HEK293T (cell line): ENCODE measurements at regions not wholly inside any gene's neighbourhood (a gene's known extent, or its start where the extent isn't known, plus 50 kb on each side); places are given as distances from the start of the nearest gene placed in this dataset.

Experiments used
- ARNT ChIP-seq: fragments of 450-650 bp; IDR thresholded peaks from 2 replicates; pipeline ENCODE4 v1.6.1; 2017; ENCODE audit warnings: mild to moderate bottlenecking
- BHLHE40 ChIP-seq: fragments of 450-650 bp; IDR thresholded peaks from 2 replicates; pipeline ENCODE4 v1.6.1; 2016; ENCODE audit warnings: mild to moderate bottlenecking, moderate library complexity, borderline replicate concordance
- FOXK2 ChIP-seq: fragments of 450-650 bp; IDR thresholded peaks from 2 replicates; pipeline ENCODE4 v1.6.1; 2016; ENCODE audit warnings: mild to moderate bottlenecking
- FOXM1 ChIP-seq: fragments of 450-650 bp; IDR thresholded peaks from 2 replicates; pipeline ENCODE4 v1.6.1; 2017; ENCODE audit warnings: mild to moderate bottlenecking, borderline replicate concordance
- HDGF ChIP-seq: fragments of 450-650 bp; IDR thresholded peaks from 2 replicates; pipeline ENCODE4 v1.6.1; 2017; ENCODE audit warnings: antibody characterized with exemption, borderline replicate concordance
- SP1 ChIP-seq: fragments of 450-650 bp; IDR thresholded peaks from 2 replicates; pipeline ENCODE4 v1.6.1; 2017
- SUZ12 ChIP-seq: fragments of 450-650 bp; IDR thresholded peaks from 2 replicates; pipeline ENCODE4 v1.6.1; 2016; ENCODE audit warnings: mild to moderate bottlenecking
- TF ChIP-seq, protein P1 (sequence below): fragments of 450-650 bp; IDR thresholded peaks from 2 replicates; pipeline ENCODE4 v1.6.1; 2016

DNA sequence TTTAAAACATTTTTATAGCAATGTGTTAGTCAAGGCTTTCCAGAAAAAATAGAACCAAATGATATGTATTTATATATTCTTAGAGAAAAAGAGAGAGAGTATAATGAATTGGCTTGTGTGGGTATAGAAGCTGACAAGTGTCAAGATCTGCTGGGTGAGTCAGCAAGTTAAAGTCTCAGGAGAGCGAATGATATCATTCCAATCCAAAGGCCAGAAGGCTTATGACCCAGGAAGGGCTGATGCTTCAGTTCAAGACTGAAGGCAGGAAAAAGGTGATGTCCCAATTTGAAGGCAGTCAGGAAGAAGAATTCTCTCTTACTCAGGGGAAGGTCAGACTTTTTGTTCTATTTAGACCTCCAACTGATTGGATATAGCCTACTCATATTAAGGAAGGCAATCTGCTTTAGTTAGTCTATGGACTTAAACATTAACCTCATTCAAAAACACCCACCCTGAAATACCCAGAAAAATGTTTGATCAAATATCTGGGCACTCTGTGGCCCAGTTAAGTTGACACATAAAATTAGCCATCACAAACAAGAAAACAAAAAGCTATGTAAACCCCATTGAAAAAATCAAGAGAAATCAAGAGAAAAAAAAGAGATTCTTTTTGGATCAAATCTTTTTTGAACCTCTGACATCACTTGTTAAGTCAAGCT lies 189.6 kb downstream of the PIK3R1 start:
- TF ChIP-seq SUZ12 (no peak), BHLHE40 (no peak), FOXM1 (no peak), ARNT (no peak), FOXK2 (no peak), HDGF (no peak), SP1 (no peak)
- TF ChIP-seq, protein P1, sequence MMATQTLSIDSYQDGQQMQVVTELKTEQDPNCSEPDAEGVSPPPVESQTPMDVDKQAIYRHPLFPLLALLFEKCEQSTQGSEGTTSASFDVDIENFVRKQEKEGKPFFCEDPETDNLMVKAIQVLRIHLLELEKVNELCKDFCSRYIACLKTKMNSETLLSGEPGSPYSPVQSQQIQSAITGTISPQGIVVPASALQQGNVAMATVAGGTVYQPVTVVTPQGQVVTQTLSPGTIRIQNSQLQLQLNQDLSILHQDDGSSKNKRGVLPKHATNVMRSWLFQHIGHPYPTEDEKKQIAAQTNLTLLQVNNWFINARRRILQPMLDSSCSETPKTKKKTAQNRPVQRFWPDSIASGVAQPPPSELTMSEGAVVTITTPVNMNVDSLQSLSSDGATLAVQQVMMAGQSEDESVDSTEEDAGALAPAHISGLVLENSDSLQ = no peak
